GM21367 (cell line): ENCODE measurements at regions not wholly inside any gene's neighbourhood (a gene's known extent, or its start where the extent isn't known, plus 50 kb on each side); places are given as distances from the start of the nearest gene placed in this dataset.
"Not testable (repeated sequence)": the region's sequence is repeated elsewhere in the genome, so short reads cannot be mapped to it uniquely, and the experiment has no call there.

ENCODE experiments used
- ATAC-seq: cut with Tn5 transposase; IDR thresholded peaks from one replicate; pipeline ENCODE4 v1.9.1; 2021; ENCODE audit not compliant: unreplicated experiment

DNA sequence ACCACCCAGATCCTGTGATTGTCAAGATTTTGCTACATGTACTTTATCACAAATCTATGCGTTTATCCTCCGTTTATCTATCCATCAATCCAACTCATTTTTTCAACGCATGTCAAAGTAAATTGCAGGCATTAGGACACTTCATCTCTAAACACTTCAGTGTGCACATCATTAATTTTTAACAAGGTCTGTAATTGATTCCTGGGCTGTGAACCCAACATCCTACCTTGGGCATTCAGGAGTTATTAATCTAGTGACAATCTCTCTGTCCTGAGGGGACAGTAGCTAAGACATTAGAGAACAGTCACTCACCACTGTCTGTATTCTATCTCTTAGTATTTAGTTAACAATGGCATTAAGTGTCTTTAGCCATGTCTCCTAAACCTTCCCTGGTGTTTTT lies 264.7 kb downstream of the SOX9 start:
- no peak for ATAC-seq

DNA sequence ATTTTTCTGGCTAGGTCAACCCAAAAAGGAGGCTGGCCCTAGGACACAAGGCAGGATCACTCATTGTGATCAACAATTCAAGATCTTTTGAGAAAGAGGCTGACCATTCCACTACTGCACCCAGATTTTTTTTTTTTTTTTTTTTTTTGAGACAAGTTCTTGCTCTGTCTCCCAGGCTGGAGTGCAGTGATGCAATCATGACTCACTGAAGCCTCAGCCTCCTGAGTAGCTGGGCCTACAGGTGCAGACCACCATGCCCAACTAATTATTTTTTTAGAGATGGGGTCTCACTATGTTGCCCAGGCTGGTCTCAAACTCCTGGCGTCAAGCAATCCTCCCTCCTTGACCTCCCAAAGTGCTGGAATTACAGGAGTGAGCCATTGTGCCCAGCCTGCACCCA lies 265.4 kb downstream of the SOX9 start:
- not testable (repeated sequence) for ATAC-seq

DNA sequence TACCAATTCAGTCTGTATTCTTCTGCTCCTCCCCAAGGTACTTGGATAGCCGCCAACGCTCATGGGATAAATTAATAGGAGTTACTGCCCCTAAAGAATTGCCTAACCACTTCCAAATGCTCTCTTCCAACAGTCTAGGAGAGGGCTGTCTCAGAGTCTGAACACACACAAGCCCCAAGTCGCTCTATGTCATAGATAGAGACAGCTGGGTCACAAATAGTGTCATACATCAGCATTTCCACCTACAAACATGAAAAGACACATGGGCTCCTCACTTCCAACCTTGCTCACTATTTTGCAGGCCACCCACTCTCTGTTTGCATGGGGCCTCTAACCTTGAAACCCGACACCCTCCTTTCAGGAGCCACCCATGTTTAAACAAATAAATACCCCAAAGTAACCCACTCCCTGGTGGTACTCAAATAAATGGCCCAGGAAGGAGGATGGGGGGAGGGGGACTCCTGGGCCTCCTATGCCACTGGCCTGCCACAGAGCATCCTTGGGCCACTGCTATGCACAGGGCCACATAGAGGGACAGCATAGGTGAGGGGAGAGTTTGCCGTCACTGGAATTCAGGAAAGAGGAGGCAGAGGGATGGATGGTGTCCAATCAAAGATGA lies 265.9 kb downstream of the SOX9 start:
- ATAC-seq, result no peak

DNA sequence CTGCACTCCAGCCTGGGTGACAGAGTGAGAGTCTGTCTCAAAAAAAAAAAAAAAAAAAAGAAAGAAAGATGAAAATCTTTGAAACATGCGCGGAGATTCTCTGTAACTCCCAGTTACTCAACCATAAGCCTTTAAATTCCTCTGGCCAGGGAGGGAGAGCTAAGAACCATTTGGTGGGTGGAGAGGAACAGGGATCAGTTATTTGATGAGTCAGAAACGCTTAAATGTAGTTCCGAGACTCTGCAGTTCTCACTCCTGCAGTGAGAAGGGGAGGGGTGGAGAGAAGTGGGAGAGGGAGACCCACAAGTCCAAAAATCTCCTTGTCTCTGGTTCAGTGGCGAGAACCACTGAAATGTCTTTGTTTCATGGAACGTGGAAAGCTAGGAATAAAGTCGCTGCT lies 266.7 kb downstream of the SOX9 start:
- ATAC-seq, result no peak

DNA sequence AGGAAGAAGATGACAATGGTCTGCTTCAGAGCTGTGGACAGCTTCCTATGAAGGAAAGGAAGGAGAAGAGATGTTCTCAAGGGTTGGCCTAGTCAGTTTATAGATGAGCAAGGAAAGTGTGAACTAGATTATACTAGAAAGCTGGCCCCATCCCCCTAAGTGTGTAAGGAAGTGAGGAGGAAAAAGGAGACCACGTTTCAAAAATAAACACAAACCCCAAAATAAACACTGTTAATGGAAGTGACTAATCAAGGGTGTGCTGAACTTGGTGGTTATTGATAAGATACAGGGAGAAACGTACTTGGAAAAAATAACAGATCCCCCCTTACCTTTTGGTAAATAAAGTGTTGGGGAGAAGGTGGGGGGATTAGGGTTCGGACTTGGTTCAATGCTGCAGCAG lies 267.1 kb downstream of the SOX9 start:
- ATAC-seq, result no peak

DNA sequence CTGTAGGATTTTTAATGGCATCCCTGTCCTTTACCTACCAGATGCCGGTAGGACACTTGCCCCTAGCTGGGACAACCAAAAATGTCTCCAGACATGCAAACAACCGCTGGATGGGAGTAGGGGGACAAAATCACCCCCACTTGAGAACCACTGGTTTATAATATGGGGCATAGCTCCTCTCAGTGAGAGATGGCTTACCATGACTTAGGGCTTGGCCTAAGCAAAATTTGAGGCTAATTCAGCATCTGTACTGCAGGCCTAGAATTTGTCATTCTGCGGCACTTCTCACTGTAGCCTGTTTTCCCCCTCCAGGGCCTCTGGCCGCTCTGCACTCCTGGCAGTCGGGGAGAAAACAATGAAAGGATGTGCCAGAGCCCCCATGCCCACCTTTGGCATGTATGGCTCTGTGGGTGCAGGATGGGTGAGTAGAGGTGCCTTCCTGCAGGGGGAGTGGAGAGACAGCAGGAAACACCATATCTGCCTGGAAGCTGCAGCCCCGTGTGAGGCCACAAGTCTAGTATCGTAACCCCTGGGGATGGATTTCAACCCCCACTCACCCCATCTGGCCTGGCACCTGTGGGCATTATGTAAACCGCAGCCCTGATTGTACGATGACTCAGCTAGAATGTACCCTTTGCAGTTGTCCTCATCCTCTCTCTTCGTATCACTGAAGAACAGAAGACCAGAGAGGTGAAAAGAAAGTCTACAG lies 268.1 kb downstream of the SOX9 start:
- no peak for ATAC-seq

DNA sequence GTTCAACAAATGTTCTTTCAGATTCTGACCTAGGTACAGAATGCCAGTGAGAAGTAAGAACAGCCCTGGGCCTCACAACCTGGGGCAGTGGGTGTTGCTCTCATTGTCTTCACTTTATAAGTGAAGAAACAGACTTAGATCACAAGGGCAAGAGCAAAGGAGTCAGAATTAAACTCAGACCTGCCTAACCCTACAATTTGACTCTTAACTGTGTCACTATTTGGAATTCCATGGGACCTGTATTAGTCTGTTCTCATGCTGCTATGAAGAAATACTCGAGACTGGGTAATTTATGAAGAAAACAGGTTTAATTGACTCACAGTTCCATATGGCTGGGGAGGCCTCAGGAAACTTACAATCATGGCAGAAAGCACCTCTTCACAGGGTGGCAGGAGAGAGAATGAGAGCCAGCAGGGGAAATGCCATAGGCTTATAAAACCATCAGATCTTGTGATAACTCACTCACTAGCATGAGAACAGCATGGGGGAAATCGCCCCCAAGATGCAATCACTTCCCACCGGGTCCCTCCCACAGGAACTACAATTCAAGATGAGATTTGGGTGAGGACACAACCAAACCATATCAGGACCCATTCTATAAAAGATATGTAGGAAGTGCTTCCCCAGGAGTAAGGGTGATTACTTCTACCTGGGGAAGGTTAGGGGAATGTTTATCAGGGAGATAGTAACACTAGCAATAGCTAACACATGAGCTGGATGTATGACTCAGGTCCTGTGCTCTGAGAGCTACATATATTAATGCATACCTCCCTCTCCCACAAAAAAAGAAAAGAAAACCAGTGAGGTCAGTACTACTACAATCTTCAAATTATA lies 270.1 kb downstream of the SOX9 start:
- ATAC-seq, result no peak

DNA sequence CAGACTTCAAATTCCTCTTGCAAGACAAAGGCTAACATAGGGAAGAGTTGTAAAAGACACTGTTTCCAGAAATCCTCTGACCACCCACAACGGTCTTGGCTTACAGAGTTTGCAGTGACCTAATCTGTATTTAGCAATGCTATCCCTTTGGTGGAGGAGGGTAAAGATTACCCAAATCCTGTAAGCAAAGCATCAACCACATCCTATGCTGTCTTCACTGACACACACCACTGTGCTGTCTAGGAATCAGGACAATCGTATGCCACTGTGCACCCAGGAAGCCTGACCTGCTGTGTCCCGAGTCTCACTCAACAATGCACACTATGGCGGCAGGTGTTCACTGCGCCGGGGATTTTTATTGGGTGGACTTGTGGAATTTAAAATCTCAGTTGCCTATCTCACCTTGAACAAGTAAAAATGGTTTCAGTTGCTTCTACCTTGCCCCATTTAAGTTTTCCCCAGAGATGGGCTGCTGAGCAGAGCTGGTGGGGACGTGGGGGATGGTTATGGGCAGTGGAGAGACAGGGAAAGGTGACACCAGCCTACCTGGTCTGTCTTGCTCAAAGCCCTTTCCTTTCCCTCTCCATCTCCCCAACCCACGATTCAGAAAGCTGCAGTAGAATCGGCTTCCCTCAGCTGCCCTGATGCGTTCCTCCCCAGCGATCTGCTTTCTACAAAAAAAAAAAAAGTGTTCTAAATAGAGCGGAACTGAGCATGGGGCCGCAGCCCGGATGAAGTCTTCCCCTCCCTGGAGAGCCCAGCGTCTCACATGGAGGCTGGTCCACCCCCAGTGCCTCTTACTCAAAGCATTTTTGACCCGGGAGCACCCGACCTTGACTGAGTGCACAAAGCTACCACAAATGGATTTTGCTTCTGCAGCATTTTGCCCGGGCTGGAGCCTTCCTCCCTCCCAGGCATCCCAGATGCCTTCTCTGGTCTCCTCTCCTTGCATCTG lies 271.5 kb downstream of the SOX9 start:
- ATAC-seq, result no peak

DNA sequence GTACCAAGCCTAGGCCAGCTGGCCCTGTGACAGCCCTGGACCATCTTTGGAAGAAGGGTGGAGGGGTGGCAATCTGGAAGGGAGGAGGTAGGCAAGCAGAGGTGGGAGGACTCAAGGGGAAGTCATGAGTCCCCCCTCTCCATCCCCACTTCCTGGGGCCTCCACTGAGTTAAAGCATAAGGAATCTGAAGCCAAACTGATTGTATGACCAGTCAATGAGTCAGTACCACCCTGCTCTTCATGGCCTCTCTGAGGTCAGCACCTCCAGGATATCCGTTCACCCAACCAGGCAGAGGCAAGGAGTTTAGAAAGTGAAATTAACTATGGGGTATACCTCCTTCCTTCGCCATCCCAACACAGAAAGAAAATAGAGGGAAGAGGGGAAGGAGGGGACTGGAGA lies 272.7 kb downstream of the SOX9 start:
- no peak for ATAC-seq

DNA sequence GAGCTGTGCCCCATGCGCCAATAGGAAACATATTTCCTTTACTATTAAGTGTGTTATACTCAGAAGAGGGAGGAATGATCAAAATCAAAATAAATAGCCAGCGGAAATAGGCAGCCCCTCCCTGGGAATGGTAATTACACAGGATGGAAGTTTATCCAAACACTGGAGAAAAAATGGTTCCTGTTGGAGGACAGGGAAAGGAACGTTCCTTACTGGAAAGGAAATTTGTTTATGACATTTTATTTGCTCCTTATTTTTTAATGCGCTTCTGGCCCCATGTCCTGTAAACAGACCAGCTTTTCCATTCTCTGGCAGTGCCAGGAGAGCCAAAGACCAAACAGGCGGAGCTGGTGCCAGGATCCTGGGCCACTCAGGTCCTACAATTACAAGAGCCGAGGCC lies 273.7 kb downstream of the SOX9 start:
- no peak for ATAC-seq

DNA sequence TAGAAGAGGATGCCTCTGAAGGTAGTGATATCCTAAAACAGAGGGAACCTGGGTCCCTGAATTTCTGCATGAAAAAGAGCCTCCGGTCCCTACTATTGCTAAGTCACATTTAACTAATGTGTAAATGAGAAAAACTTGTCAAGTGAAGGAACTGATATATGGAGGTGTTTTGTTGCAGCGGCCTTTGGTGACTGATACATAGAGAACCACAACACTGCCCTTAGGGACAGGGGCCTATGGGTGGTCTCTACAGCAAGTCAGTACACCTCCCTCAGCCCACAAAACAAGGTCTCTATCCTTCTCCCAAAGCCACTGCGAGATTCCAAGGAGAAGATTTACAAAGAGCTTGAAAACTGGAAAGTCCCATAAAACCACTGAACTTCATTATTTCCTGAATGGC lies 275.3 kb downstream of the SOX9 start:
- ATAC-seq, result no peak

DNA sequence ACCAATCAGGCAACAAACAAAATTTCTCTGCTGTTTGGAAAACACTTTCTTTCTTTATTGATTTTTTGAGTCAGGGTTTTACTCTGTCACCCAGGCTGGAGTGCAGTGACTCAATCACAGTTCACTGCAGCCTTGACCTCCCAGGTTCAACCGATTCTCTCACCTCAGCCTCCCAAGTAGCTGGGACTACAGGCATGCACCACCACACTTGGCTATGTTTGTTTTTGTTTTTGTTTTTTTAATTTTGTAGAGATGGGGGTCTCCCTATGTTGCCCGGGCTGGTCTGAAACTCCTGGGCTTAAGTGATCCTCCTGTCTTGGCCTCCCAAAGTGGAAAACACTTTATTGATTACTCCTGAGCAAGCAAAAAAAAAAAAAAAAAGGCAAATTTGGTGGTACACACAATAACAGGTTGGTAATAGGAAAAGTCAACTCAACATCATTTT lies 276.4 kb downstream of the SOX9 start:
- no peak for ATAC-seq

DNA sequence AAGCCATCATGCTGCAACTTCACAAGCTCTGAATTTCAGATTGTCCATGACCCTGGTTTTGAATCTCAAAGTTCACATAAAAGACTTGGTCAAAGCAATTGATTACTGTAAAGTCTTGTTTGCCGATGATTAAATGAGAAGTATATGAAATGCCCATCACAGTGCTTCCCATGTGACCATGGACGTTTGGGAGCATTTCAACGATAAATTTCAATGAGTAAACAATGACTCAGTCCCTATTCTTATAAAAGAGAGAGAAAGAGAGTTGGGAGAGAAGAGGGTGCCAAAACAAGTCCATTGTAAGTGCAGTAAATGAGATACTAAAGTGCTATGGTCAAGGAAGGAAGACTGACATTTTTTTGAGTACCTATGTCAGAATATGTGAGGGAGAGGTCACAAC lies 276.9 kb downstream of the SOX9 start:
- ATAC-seq, result no peak

DNA sequence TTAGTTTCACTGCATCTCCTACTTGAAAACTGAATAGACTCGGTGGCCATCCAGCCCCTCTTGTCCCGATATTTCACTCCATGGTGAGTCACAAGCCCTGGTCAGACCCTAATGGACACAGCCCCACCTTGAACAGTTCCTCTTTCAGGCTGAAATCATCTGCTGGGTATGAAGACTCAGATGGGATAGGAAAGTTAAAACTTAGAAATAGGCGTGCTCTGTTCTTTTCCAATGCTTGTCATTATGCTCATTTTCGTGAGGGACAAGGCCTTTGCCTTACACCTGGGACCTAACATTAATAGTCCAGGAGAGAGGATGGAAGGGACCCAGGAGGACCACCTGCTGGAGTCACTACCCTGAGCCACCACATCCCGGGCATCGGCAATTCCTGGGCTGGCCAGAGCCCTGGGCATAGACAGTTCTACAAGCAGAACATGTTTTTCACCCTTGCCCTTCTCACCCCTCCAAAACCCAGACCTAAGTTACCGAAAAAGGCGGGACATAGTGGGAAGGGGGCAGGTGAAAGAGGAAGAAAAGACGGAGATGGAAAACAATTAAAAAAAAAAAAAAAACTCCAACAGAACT lies 278.3 kb downstream of the SOX9 start:
- ATAC-seq, result no peak

DNA sequence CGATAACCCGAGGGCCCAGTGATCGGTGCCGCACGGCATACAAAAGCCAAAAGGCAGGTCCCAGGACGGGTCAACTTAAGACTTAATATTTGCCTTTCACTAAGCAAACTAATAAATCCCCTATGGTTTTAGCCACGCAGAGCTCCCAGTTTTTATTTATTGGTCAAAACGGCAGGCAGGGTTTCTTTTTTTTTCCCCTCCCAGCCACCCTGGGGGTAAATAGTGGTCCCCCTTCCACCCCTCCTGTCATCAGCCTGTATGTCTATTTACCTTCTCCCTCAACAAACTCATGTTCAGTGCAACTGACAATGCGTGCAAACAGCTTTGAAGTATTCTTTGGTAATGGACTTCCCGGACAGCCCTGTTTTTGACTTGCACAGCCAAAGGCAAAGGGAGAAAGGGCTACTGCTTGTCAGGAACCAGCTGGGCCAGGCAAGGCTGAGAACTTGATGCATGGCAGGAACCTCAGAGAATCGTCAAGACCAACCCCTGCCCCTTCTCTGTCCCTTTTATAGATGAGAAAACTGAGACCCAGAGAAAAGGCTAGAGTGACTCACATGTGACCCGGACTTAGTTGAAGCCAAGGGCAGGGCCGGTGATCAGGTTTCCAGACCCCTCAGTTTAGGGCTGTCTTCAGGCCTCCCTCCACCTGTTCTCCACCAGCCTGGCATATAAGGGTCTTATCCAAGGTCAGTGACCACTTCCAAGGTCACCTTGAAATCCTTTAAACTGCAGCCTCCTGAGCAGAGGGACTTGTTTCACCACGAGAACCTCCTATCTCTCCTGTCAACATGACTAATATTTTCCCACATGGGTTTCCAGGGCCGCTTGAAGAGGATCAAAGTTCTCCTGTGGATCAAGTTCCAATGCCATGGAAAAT lies 279.0 kb downstream of the SOX9 start:
- ATAC-seq, result no peak

DNA sequence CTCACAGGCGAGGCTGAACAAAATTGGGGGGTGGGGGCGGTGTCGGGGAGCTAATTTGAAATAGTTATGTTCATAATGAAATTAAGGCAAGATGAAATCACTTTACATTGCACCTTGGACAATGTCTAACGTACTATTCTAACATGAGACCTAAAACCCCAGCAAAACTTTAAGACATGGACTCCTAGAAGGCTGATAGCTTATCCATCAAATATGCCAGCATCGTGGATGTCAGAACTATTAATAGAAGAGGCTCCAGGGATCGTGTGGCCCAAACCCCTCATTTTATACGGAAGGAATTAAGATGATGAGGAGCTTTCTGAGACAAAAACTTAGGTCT lies 279.6 kb downstream of the SOX9 start:
- no peak for ATAC-seq

DNA sequence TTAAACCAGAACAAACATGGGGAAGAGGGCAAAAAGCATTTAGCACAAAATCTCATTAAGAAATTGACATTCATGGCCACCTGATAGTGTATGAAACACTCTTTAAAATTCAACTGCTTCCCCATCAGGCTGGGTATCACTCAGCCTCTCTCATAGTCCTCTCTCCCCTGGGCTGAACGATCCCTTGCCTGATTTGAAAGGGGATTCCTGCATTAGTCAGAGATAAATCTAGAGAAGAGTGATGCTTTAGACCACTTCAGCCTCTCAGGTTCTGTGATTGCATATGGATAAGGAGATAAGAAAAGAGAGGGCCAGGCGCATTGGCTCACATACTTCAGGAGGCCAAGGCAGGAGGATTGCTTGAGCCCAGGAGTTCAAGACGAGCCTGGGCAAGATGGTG lies 280.0 kb downstream of the SOX9 start:
- ATAC-seq, result no peak

DNA sequence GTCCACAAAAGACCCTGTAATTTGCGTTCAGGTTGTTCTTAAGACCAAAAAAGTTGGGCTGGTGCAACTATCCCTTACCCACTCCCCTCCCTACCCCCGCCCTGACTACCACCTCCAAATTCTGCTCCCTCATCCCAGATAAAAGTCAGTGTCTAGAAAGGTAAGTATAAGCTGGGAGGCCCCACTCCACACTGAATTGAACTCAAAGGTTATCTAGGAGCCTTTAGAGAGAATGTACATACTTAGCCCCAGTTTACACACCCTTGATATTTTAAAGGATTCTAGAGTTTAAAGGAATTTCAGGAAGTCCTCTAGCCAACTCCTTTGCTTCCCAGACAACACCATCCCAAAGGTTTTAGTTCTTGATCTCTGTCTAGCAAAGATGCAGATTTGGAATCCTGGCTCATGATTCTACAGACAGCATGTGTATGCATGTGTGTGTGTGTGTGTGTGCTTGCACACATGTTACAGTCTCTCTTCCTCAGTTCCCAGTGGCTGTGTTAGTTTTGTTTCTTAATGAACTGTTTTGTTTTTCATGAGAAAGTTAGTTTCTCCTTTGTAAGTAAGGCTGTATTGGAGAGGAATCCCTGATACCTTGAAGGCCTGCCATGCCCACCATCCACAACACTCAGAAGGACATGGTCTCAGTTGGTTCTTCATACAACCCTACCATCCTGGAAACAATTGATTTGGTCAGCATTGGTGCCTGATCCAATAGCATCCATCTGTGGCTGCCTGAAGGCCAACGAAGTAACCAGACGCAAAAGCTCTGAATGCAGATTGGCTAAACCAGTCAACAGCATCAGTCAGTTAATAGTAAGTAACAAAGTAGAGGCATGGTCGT lies 281.3 kb downstream of the SOX9 start:
- ATAC-seq, result no peak

DNA sequence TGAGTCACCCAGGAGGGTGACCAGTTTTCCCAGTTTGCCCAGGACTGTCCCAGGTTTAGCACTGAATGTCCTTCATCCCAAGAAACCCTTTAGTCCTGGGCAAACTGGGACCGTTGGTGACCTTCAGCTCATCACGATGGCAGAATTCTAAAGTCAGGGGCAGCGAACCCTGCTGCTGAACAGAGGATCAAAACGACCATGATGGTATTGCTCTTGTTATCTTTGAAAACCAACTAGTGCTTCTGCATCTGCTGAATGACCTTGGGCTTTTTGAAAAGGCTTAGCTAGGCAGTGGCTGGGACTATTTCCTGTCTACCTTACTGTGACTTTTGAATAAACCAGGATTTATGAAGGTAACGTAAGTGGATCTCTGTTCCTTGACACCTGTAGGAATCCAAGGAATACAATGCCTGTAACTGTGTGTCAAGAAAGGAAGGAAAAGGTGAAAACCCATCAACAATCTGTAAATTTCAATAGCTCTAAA lies 281.9 kb downstream of the SOX9 start:
- ATAC-seq, result no peak
